LNCaP clone FGC (cell line): ENCODE measurements at regions not wholly inside any gene's neighbourhood (a gene's known extent, or its start where the extent isn't known, plus 50 kb on each side); places are given as distances from the start of the nearest gene placed in this dataset.

ENCODE experiments used
- DNase-seq: peaks from one replicate; pipeline ENCODE4 v3.0.0-alpha.2; 2011; ENCODE audit warnings: low read depth
- H3K4me3 ChIP-seq: 2 replicates; pipeline ENCODE4 v1.5.1; 2011; ENCODE audit warnings: mild to moderate bottlenecking, low read depth, low read length, control low read depth
- TF ChIP-seq, protein P1 (sequence below): IDR thresholded peaks from 2 replicates; pipeline ENCODE4 v1.5.1; 2012; ENCODE audit warnings: mild to moderate bottlenecking; ENCODE audit not compliant: control insufficient read depth, insufficient read depth; ENCODE audit errors: extremely low read depth

DNA sequence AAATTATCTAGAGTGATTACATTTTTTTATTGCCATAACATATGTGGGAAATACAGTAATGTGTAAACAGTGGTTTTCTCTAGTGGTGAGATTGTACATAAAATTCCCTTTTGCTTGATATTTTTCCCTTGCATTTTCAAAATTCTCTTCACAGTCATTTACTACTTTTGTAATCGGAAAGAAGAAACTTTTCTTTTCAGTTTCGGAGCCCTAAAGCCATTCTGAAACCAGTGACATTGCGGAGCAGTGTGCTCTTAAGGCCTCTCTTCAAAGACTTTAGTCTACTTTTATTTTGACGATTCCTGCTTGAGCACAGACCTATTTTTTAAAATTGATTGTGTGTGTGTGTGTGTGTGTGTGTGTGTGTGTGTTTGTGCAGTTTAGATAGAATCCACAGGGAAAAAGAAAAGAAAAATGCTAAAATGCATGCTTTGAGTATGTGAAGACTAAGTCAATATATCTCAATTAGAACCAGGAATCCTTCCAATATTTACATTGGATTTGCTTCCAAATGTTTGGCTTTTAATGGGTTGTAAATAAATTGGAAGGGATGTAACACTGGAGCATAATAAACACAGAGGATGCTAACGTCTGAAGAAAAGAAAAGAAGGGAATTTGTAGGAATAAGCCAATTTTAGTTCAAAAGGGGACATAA is 357.4 kb downstream of the RND3 start:
- DNase-seq, result peak; percentile 37
- H3K4me3 ChIP-seq, result no peak overlapping the region
- TF ChIP-seq, protein P1, sequence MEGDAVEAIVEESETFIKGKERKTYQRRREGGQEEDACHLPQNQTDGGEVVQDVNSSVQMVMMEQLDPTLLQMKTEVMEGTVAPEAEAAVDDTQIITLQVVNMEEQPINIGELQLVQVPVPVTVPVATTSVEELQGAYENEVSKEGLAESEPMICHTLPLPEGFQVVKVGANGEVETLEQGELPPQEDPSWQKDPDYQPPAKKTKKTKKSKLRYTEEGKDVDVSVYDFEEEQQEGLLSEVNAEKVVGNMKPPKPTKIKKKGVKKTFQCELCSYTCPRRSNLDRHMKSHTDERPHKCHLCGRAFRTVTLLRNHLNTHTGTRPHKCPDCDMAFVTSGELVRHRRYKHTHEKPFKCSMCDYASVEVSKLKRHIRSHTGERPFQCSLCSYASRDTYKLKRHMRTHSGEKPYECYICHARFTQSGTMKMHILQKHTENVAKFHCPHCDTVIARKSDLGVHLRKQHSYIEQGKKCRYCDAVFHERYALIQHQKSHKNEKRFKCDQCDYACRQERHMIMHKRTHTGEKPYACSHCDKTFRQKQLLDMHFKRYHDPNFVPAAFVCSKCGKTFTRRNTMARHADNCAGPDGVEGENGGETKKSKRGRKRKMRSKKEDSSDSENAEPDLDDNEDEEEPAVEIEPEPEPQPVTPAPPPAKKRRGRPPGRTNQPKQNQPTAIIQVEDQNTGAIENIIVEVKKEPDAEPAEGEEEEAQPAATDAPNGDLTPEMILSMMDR, result no peak

DNA sequence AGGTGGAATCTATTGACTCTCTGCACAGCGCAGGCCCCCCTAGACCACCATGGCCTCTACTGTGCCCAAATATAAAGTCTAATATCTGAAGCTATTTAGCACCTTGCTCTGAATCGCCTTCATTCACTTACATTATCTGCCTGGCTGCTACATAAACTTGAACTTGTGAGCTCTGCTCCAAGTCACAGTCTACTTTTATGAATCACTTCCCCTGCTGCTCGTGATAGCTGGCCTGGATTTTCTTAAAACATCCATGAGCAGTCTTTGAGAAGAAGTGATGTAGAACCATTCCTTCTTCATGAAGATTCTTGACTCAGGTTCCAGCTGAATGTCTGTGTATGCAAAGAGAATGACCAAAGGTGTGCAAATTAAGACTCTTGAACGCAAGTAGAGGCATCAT is 359.5 kb downstream of the RND3 start:
- no peak for DNase-seq
- TF ChIP-seq, protein P1, result no peak
- no peak overlapping the region for H3K4me3 ChIP-seq

DNA sequence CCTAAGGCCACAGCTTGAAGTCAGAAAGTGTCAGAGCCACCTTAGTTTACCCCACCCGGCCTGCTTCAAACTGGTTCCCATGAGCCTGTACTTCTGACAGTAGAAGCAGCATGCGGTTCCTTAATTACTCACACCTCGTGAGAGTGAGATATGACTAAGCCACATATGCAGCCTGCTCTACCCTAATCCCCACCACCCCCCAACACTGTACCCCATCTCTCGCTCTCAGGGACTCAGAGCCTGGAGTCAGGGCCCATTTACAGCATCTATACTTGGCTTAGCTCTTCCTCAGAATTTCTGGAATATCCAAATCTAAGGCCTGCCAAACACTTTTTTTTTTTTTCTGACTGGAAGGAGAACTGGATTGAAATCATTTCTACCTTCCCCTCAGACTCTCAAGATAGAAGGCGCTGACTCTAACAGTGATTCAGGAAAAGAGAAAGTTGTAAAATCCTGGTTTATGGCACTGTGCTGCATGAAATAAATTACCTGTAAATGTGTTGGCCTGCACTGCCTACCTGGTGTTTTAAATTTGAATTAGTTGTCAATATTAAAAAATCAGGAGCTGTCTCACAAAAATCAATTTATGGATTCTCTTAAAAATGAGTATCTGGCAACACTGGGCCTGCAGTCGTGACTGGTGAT is 360.0 kb downstream of the RND3 start:
- TF ChIP-seq, protein P1, result no peak
- no peak overlapping the region for H3K4me3 ChIP-seq
- DNase-seq, result no peak

DNA sequence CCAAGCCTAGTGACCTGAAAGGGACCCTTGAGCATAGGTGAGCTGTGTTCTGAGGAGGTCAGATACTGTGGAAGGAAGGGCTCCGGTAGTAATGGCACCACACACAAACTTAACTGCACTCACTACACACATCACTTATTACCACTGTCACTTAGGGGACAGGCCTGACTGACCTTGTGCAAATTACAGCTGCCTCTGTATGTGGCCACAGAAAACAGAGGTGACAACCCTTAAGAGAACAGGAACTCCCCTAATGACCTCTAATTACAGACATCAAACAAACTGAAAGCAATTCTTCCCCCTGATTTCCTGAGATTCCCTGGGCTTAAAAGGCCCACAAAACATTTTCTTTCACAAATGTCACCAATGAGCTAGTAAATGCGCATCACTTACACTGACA is 360.6 kb downstream of the RND3 start:
- no peak overlapping the region for H3K4me3 ChIP-seq
- no peak for DNase-seq
- TF ChIP-seq, protein P1, result no peak

GRCh38 chr2:150126143-150126740 is 361.2 kb downstream of the RND3 start:
- no peak for DNase-seq

DNA sequence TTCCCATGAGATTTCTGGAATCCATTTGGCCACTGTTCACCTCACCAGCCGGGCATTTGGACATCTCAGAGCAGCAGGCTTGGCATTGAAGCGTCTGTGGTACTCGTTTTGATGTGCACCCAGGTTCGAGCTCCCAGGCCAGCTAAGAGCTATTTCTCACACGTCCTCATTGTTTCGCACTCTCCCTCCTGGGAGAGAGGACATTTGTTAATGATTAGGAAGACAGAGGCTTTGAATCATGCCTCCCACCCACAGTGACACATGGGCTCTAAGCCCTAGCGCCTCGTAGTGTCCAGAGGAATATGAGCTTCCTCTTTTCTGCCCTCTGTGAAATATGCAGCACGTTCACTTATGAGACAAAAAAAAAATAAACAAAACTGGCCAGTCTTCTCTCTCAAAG is 361.8 kb downstream of the RND3 start:
- TF ChIP-seq, protein P1, result no peak
- H3K4me3 ChIP-seq, result no peak overlapping the region
- no peak for DNase-seq

More at GRCh38 chr2:150126143-150126740, 361.2 kb downstream of the RND3 start:
- TF ChIP-seq, protein P1, result no peak
- H3K4me3 ChIP-seq, result no peak overlapping the region
